GM12801 (cell line): ENCODE measurements at regions not wholly inside any gene's neighbourhood (a gene's known extent, or its start where the extent isn't known, plus 50 kb on each side); places are given as distances from the start of the nearest gene placed in this dataset.

ENCODE experiments used
- CTCF ChIP-seq: IDR thresholded peaks from one replicate; pipeline ENCODE4 v1.5.1; 2011; ENCODE audit warnings: control low read depth; ENCODE audit not compliant: insufficient read length; ENCODE audit errors: extremely low read depth

- TF ChIP-seq CTCF = no peak
Measured at GRCh38 chr12:88866881-88867280, 286.6 kb upstream of the KITLG start.

GRCh38 chr12:88865537-88865936 lies 285.3 kb upstream of the KITLG start:
- no peak for TF ChIP-seq CTCF

DNA sequence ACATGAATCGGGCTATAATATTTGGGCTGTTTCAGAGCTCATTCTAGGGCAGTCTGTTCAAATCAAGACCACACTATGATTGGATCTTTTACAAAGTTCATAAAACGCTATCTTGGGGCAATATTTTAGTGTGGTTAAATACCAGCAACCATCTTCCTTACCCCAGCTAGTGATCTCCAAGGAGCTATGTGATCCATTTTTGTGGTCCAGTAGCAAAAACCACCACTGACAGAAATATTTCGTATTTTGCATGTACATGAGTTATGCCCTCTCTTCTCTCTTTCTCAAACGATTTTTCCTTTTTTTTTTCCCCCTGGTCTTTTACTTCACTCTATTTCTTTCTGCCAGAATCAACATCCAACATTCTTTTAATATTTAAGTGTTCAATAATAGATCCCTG lies 280.6 kb upstream of the KITLG start:
- TF ChIP-seq CTCF = no peak

- TF ChIP-seq CTCF = no peak
Measured at GRCh38 chr12:88856201-88856600, 275.9 kb upstream of the KITLG start.

DNA sequence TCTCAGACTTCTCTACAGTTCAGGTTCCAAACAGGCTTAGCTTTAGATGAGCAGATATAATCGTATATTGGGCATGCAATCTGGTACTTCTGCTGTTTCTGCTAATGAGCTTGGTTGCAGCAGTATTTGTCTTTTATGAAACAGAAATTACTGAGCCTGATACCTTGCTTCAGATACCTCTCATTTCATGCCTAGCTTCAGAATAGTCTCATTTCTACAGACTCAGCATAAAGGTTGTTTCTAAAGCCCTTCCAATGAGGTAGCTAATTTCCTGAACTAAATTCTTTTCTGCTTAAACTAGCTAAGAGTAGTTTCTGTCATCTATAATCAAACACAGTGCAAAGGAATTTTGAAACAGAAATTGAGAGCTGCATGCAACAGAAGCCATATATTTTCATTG lies 275.0 kb upstream of the KITLG start:
- no peak for TF ChIP-seq CTCF

DNA sequence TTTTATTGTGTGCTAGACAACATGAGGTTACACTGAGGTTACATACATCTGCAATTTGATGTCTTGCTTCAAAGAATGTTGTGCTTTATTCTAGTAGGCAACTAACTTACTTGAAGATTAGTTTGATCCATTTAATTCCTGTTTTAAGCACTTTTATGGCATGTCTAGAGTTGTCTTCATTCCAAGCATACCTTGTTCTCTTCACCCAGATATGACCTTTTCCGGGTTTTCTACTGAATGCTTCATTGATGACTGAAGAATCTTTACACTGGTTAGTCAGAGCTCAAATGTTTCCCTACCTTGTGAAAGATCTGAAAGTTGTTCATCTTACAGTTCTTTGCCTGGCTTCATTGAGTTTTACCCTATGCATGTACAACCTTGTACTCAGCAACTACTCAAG lies 274.0 kb upstream of the KITLG start:
- no peak for TF ChIP-seq CTCF

- no peak for TF ChIP-seq CTCF
Measured at GRCh38 chr12:88844426-88844825, 264.2 kb upstream of the KITLG start.

- TF ChIP-seq CTCF = no peak
Measured at GRCh38 chr12:88842314-88842713, 262.0 kb upstream of the KITLG start.
